K562 (cell line): ENCODE measurements at regions not wholly inside any gene's neighbourhood (a gene's known extent, or its start where the extent isn't known, plus 50 kb on each side); places are given as distances from the start of the nearest gene placed in this dataset.

ENCODE experiments used
- ATF1 ChIP-seq, 2 experiments: fragments of 450-650 bp in 1 of 2; IDR thresholded peaks; 2 replicates each; pipeline ENCODE4 v1.6.1; 2016; ENCODE audit warnings: missing compliant biosample characterization in 1 of 2, missing genetic modification characterization in 1 of 2
- DIDO1 ChIP-seq: fragments of 450-650 bp; IDR thresholded peaks from 2 replicates; pipeline ENCODE4 v1.6.1; 2016; ENCODE audit warnings: low read depth, missing biosample characterization, missing genetic modification characterization
- HIVEP1 ChIP-seq: fragments of 250-450 bp; sonication (Bioruptor Pico); IDR thresholded peaks from 2 replicates; pipeline ENCODE4 v1.4.0; 2020; ENCODE audit warnings: mild to moderate bottlenecking
- ILK ChIP-seq: fragments of 450-650 bp; IDR thresholded peaks from 2 replicates; pipeline ENCODE4 v1.6.1; 2016; ENCODE audit warnings: missing genetic modification characterization, low read depth, mild to moderate bottlenecking, missing compliant biosample characterization, moderate library complexity, borderline replicate concordance
- JUND ChIP-seq, 2 experiments: IDR thresholded peaks; 2 replicates in 1 of 2; 3 replicates in 1 of 2; pipeline ENCODE4 v1.6.1; 2011; ENCODE audit warnings: borderline replicate concordance in 2 of 2, low read depth in 2 of 2, low read length in 2 of 2, improper control_type of control experiment in 1 of 2, missing biosample characterization in 1 of 2, missing genetic modification characterization in 1 of 2, missing genetic modification reagents in 1 of 2
- KLF13 ChIP-seq: fragments of 450-650 bp; IDR thresholded peaks from 2 replicates; pipeline ENCODE4 v1.6.1; 2016; ENCODE audit warnings: missing genetic modification characterization, low read depth, mild to moderate bottlenecking, missing compliant biosample characterization, moderate library complexity, borderline replicate concordance
- MTA3 ChIP-seq: fragments of 450-650 bp; formaldehyde crosslinking; IDR thresholded peaks from 2 replicates; pipeline ENCODE4 v1.6.1; 2017; ENCODE audit warnings: mild to moderate bottlenecking, borderline replicate concordance
- SMAD2 ChIP-seq: fragments of 150-350 bp; IDR thresholded peaks from 2 replicates; pipeline ENCODE4 v1.6.1; 2014; ENCODE audit warnings: low read depth, mild to moderate bottlenecking, low read length
- SP1 ChIP-seq: sonication (generic); formaldehyde crosslinking; IDR thresholded peaks from 2 replicates; pipeline ENCODE4 v1.8.1; 2022; ENCODE audit warnings: mild to moderate bottlenecking, missing genetic modification reagents
- TEAD4 ChIP-seq, 2 experiments: sonication (generic) in 1 of 2; formaldehyde crosslinking in 1 of 2; IDR thresholded peaks; 2 replicates each; pipeline versions ENCODE4 v1.6.1 to v1.8.0; 2012 to 2022; ENCODE audit warnings: borderline replicate concordance in 1 of 2, inconsistent platforms in 1 of 2, low read length in 1 of 2, mild to moderate bottlenecking in 1 of 2, missing genetic modification reagents in 1 of 2
- THAP12 ChIP-seq: fragments of 250-450 bp; sonication (Bioruptor Pico); IDR thresholded peaks from 2 replicates; pipeline ENCODE4 v1.9.0; 2021; ENCODE audit warnings: mild to moderate bottlenecking, inconsistent platforms
- ZNF253 ChIP-seq: fragments of 250-450 bp; sonication (Bioruptor Pico); conservative IDR thresholded peaks from 2 replicates; pipeline ENCODE4 v1.6.1; 2021; ENCODE audit warnings: mild to moderate bottlenecking
- ZNF282 ChIP-seq: sonication (generic); formaldehyde crosslinking; IDR thresholded peaks from 2 replicates; pipeline ENCODE4 v1.8.1; 2023; ENCODE audit warnings: missing genetic modification reagents
- ZNF398 ChIP-seq: fragments of 250-450 bp; sonication (Bioruptor Pico); IDR thresholded peaks from 2 replicates; pipeline ENCODE4 v1.8.0; 2021; ENCODE audit warnings: moderate library complexity, mild to moderate bottlenecking, inconsistent platforms
- ZNF764 ChIP-seq: fragments of 250-450 bp; sonication (Bioruptor Pico); IDR thresholded peaks from 2 replicates; pipeline ENCODE4 v1.4.0; 2020; ENCODE audit warnings: low read depth, mild to moderate bottlenecking, moderate library complexity
- TF ChIP-seq, protein P1 (sequence below): fragments of 200-800 bp; sonication (Bioruptor generic); IDR thresholded peaks from 2 replicates; pipeline ENCODE4 v1.6.1; 2017; ENCODE audit warnings: missing genetic modification characterization, missing compliant biosample characterization
- TF ChIP-seq, protein P2 (sequence below), 2 experiments: fragments of 450-650 bp in 1 of 2; sonication (generic) in 1 of 2; formaldehyde crosslinking in 1 of 2; IDR thresholded peaks in 1 of 2; conservative IDR thresholded peaks in 1 of 2; 2 replicates each; pipeline versions ENCODE4 v1.6.1 to v1.8.1; 2016 to 2023; ENCODE audit warnings: mild to moderate bottlenecking in 2 of 2, moderate library complexity in 2 of 2, inconsistent platforms in 1 of 2, missing genetic modification reagents in 1 of 2
- TF ChIP-seq, protein P3 (sequence below): fragments of 450-650 bp; IDR thresholded peaks from 2 replicates; pipeline ENCODE4 v1.7.0; 2016; ENCODE audit warnings: borderline replicate concordance

DNA sequence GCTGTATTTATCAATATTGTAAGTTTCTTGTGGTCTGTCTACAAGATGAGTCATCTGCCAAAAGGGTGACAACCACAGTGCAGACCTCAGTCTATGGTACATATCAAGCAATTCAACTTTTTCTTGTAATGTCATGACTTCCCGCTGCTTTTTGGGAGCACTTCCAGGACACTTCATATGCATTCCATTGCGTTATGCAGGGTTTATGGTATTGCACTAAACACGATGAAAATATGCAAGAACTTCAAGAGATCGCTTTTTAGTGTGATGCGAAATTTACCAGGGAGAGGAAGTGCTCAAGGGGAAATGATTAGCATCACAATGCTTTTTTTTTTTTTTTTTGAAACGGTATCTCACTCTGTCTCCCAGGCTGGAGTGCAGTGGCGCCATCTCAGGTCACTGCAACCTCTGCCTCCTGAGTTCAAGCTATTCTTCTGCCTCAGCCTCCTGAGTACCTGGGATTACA lies 166.5 kb downstream of the TFAP2A start (continued):
- TF ChIP-seq MTA3: no peak
- no peak for TF ChIP-seq HIVEP1 (CRISPR knock-in tag)
- TF ChIP-seq SMAD2: no peak
- peak; percentile 86 for TF ChIP-seq JUND (IDR thresholded peaks at IDR 0.05; ENCODE audit: borderline replicate concordance, low read depth, low read length)
- TF ChIP-seq JUND (tag; IDR thresholded peaks at IDR 0.05; ENCODE audit: borderline replicate concordance, low read depth, low read length): peak; percentile 95
- TF ChIP-seq ZNF282 (CRISPR knock-in tag): no peak
- TF ChIP-seq ZNF398 (CRISPR knock-in tag): no peak
- TF ChIP-seq ATF1 (CRISPR knock-in tag; IDR thresholded peaks at IDR 0.05): no peak
- TF ChIP-seq ATF1 (tag; IDR thresholded peaks at IDR 0.05): peak; percentile 29; the same call in 1 of the 2 replicates
- TF ChIP-seq, protein P1, sequence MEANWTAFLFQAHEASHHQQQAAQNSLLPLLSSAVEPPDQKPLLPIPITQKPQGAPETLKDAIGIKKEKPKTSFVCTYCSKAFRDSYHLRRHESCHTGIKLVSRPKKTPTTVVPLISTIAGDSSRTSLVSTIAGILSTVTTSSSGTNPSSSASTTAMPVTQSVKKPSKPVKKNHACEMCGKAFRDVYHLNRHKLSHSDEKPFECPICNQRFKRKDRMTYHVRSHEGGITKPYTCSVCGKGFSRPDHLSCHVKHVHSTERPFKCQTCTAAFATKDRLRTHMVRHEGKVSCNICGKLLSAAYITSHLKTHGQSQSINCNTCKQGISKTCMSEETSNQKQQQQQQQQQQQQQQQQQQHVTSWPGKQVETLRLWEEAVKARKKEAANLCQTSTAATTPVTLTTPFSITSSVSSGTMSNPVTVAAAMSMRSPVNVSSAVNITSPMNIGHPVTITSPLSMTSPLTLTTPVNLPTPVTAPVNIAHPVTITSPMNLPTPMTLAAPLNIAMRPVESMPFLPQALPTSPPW (CRISPR knock-in tag): 0 out of 2 replicates have a peak, but pooled peaks have one; percentile 3
- no peak for TF ChIP-seq ILK (tag)
- TF ChIP-seq, protein P2, sequence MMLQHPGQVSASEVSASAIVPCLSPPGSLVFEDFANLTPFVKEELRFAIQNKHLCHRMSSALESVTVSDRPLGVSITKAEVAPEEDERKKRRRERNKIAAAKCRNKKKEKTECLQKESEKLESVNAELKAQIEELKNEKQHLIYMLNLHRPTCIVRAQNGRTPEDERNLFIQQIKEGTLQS (IDR thresholded peaks at IDR 0.05): peak; percentile 89
- TF ChIP-seq, protein P2 (CRISPR knock-in tag; conservative IDR thresholded peaks at IDR 0.05): no peak
- peak; percentile 9; the same call in 1 of the 2 replicates for TF ChIP-seq TEAD4 (IDR thresholded peaks at IDR 0.05; ENCODE audit: low read length)
- TF ChIP-seq TEAD4 (CRISPR knock-in tag; IDR thresholded peaks at IDR 0.05; ENCODE audit: borderline replicate concordance): no peak
- TF ChIP-seq, protein P3, sequence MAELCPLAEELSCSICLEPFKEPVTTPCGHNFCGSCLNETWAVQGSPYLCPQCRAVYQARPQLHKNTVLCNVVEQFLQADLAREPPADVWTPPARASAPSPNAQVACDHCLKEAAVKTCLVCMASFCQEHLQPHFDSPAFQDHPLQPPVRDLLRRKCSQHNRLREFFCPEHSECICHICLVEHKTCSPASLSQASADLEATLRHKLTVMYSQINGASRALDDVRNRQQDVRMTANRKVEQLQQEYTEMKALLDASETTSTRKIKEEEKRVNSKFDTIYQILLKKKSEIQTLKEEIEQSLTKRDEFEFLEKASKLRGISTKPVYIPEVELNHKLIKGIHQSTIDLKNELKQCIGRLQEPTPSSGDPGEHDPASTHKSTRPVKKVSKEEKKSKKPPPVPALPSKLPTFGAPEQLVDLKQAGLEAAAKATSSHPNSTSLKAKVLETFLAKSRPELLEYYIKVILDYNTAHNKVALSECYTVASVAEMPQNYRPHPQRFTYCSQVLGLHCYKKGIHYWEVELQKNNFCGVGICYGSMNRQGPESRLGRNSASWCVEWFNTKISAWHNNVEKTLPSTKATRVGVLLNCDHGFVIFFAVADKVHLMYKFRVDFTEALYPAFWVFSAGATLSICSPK: no peak
- no peak for TF ChIP-seq ZNF764 (CRISPR knock-in tag)
- no peak for TF ChIP-seq ZNF253 (CRISPR knock-in tag)
- TF ChIP-seq KLF13 (tag): no peak
- no peak for TF ChIP-seq THAP12 (CRISPR knock-in tag)
- no peak for TF ChIP-seq SP1 (CRISPR knock-in tag)
- no peak for TF ChIP-seq DIDO1 (tag)
